ENCODE measurements at regions not wholly inside any gene's neighbourhood (a gene's known extent, or its start where the extent isn't known, plus 50 kb on each side); places are given as distances from the start of the nearest gene placed in this dataset.

DNA sequence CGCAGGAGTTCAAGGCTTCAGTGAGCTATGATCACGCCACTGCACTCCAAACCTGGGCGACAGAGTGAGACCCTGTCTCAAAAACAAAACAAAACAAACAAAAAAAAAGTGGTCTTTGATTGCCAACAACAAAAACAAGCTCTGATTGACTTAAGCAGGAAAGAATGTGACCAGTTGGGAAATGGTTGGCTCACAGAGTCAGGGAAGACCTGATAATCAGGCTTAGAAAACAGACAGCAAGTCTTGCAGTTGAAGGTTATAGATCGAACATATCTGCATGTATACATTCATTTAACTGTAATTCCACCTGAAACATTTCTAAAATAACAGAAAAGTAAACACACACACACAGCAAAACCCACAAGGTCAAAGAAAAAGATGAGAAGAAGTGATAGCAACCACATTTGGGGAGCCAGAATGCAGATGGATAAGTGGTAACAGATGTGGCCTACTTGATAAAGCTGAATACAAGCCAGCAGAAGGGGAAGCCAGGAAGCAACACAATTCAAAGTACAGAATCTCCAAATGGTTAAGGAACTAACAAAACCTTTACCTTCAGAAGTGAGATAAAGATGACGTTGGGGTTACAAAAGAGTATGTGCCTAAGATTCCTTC is 699.9 kb upstream of the ZNF385D start:
- H3K27me3 ChIP-seq, result no peaks in the 10 kb centered on the region
- no peaks in the 10 kb centered on the region for H3K36me3 ChIP-seq
- H3K27ac ChIP-seq, result no peak overlapping the region
- no peak for TF ChIP-seq POLR2A (IDR thresholded peaks at IDR 0.05)
- TF ChIP-seq, protein P1, sequence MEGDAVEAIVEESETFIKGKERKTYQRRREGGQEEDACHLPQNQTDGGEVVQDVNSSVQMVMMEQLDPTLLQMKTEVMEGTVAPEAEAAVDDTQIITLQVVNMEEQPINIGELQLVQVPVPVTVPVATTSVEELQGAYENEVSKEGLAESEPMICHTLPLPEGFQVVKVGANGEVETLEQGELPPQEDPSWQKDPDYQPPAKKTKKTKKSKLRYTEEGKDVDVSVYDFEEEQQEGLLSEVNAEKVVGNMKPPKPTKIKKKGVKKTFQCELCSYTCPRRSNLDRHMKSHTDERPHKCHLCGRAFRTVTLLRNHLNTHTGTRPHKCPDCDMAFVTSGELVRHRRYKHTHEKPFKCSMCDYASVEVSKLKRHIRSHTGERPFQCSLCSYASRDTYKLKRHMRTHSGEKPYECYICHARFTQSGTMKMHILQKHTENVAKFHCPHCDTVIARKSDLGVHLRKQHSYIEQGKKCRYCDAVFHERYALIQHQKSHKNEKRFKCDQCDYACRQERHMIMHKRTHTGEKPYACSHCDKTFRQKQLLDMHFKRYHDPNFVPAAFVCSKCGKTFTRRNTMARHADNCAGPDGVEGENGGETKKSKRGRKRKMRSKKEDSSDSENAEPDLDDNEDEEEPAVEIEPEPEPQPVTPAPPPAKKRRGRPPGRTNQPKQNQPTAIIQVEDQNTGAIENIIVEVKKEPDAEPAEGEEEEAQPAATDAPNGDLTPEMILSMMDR (IDR thresholded peaks at IDR 0.05), result no peak
- TF ChIP-seq POLR2AphosphoS5 (IDR thresholded peaks at IDR 0.05), result no peak
- TF ChIP-seq EP300 (IDR thresholded peaks at IDR 0.05), result no peak
- H3K4me1 ChIP-seq, result no peaks in the 10 kb centered on the region
- peaks cover 0 to 5% (median 0%) of the 10 kb centered on the region in 4 donors for H3K9me3 ChIP-seq
- no peak overlapping the region for H3K4me3 ChIP-seq
- peak in 1 of 2 donors; percentile 37 for DNase-seq
- WGBS, 5 donors, result 61 to 65% (median 62%) methylated on average over 5 of the region's 5 CpGs
- intact Hi-C loops (cut with DNase I; ENCODE audit: low total_unique reads), result no loop called here

DNA sequence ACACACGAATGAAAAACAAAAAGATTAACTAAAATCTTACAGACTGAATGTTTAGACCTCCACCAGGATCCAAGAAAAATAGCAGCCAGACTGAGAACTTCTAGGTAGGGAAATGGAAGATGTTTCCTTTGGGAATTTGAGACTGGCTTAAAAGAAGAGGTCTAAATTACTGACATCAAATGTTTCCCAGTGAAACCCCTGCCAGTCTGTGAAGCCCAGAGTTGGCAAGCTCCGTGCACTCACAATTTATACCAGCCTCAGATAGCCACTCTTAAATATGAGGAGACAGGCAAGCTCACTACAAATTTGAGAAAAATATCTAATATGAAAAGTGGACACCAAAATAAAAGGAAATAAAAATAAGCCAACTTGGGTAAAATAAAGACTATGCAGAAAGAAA is 700.5 kb upstream of the ZNF385D start:
- WGBS, 5 donors, result 47 to 57% (median 54%) methylated on average over 2 of the region's 2 CpGs
- peaks cover 0 to 5% (median 0%) of the 10 kb centered on the region in 4 donors for H3K9me3 ChIP-seq

DNA sequence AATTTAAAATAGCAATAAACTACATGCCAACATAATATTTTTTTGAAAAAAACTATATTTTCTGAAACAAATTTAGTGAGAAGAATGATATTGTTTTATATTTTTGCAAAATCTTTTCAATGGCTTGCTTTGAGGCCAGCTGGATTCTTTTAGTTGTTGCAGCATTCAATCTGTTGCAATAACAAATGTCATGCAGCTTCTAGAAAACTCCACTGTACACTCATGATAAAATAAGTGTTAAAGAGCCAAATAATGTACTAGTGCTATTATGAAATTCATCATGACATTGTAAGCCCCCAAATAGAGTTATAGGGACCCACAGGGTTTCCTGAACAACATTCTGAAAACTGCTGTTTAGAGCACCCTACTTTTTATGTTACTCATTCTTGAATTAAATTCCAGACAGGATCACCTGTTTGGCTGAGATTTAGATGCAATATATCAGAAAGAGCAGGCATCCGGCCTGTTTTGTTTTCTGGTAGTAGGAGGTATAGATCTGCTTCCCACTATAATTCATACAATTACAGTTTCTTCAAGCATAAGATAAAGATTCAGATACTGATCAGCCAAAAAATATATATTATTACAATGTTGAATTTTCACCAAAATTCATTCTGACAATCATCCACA is 703.0 kb upstream of the ZNF385D start:
- DNase-seq, result no peak
- no peak overlapping the region for H3K27ac ChIP-seq
- H3K4me3 ChIP-seq, result no peak overlapping the region
- intact Hi-C loops (cut with DNase I; ENCODE audit: low total_unique reads), result no loop called here
- no peaks in the 10 kb centered on the region for H3K27me3 ChIP-seq
- 58 to 89% (median 74%) methylated on average over 1 of the region's 1 CpG for WGBS, 5 donors
- TF ChIP-seq POLR2AphosphoS5 (IDR thresholded peaks at IDR 0.05), result no peak
- TF ChIP-seq, protein P1 (IDR thresholded peaks at IDR 0.05), result no peak
- TF ChIP-seq EP300 (IDR thresholded peaks at IDR 0.05), result no peak
- TF ChIP-seq POLR2A (IDR thresholded peaks at IDR 0.05), result no peak
- H3K4me1 ChIP-seq, result no peaks in the 10 kb centered on the region
- no peaks in the 10 kb centered on the region for H3K36me3 ChIP-seq
- H3K9me3 ChIP-seq, result no peaks in the 10 kb centered on the region

More for the DNA sequence above, 700.5 kb upstream of the ZNF385D start:
- H3K4me1 ChIP-seq, result no peaks in the 10 kb centered on the region
- H3K36me3 ChIP-seq, result no peaks in the 10 kb centered on the region
- no peak overlapping the region for H3K27ac ChIP-seq
- no peaks in the 10 kb centered on the region for H3K27me3 ChIP-seq
- intact Hi-C loops (cut with DNase I; ENCODE audit: low total_unique reads), result no loop called here
- no peak overlapping the region for H3K4me3 ChIP-seq
- peak in 1 of 2 donors; percentile 1 for DNase-seq
- TF ChIP-seq POLR2A (IDR thresholded peaks at IDR 0.05), result no peak
- TF ChIP-seq, protein P1 (IDR thresholded peaks at IDR 0.05), result no peak
- no peak for TF ChIP-seq EP300 (IDR thresholded peaks at IDR 0.05)
- no peak for TF ChIP-seq POLR2AphosphoS5 (IDR thresholded peaks at IDR 0.05)

DNA sequence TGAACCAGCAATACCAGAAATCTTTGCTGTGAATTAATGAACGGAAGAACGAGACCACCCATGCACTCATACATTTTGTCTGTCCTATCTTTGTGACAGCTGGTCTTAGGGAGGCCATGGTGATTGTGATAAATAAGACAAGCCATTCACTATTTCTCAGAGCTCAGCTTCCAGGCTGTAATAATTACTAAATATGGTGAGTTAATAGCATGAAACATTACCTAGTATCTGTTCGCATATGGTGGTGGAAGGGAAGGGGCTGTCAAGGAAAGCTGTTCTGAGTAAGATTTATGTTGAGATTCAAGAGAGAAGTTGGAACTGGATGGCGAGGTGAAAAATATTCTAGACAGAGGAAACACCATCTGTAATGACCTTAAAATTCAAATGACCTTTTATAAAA is 719.0 kb upstream of the ZNF385D start:
- Histone ChIP-seq H3K4me1 (no peaks in the 10 kb centered on the region), H3K36me3 (no peaks in the 10 kb centered on the region), H3K27me3 (no peaks in the 10 kb centered on the region), H3K9me3 (no peaks in the 10 kb centered on the region), H3K4me3 (no peak overlapping the region), H3K27ac (no peak overlapping the region)
- intact Hi-C loops (cut with DNase I; ENCODE audit: low total_unique reads), result no loop called here
- 77 to 82% (median 80%) methylated on average over 4 of the region's 4 CpGs for WGBS, 5 donors
- TF ChIP-seq EP300 (IDR thresholded peaks at IDR 0.05), result no peak
- TF ChIP-seq POLR2AphosphoS5 (IDR thresholded peaks at IDR 0.05), result no peak
- no peak for TF ChIP-seq POLR2A (IDR thresholded peaks at IDR 0.05)
- TF ChIP-seq, protein P1 (IDR thresholded peaks at IDR 0.05), result no peak
- DNase-seq, result no peak

All from stomach (tissue), 8 donors.